H1 (cell line): ENCODE measurements at regions not wholly inside any gene's neighbourhood (a gene's known extent, or its start where the extent isn't known, plus 50 kb on each side); places are given as distances from the start of the nearest gene placed in this dataset.

ENCODE experiments used
- BRCA1 ChIP-seq: IDR thresholded peaks from 2 replicates; pipeline ENCODE4 v1.6.1; 2012; ENCODE audit warnings: low read depth, low read length, improper control_type of control experiment
- CHD2 ChIP-seq: IDR thresholded peaks from 2 replicates; pipeline ENCODE4 v1.6.1; 2012; ENCODE audit warnings: low read length, improper control_type of control experiment
- GABPA ChIP-seq: IDR thresholded peaks from 2 replicates; pipeline ENCODE4 v1.6.1; 2011; ENCODE audit warnings: mild to moderate bottlenecking, low read length, moderate library complexity, borderline replicate concordance; ENCODE audit not compliant: insufficient read depth
- KDM1A ChIP-seq: fragments of 200-600, 300-600 bp; sonication (generic); IDR thresholded peaks from 2 replicates; pipeline ENCODE4 v1.7.1; 2016; ENCODE audit warnings: mild to moderate bottlenecking, low read length, borderline replicate concordance
- NANOG ChIP-seq: IDR thresholded peaks from 2 replicates; pipeline ENCODE4 v1.6.1; 2011; ENCODE audit warnings: low read length, low read depth, mild to moderate bottlenecking, inconsistent platforms; ENCODE audit not compliant: insufficient read depth, poor library complexity, severe bottlenecking
- SAP30 ChIP-seq: fragments of 300-600 bp; sonication (generic); IDR thresholded peaks from 2 replicates; pipeline ENCODE4 v1.7.1; 2012; ENCODE audit warnings: low read length, moderate library complexity, mild to moderate bottlenecking, inconsistent platforms; ENCODE audit not compliant: insufficient read depth, insufficient replicate concordance
- SIN3A ChIP-seq, 2 experiments: IDR thresholded peaks in 1 of 2; conservative IDR thresholded peaks in 1 of 2; 2 replicates each; pipeline ENCODE4 v1.6.1; 2011 to 2012; ENCODE audit warnings: low read length in 2 of 2, improper control_type of control experiment in 1 of 2, low read depth in 1 of 2, mild to moderate bottlenecking in 1 of 2

- TF ChIP-seq NANOG (no peak), SAP30 (no peak), GABPA (no peak), KDM1A (no peak), BRCA1 (no peak), CHD2 (no peak), SIN3A (conservative IDR thresholded peaks at IDR 0.05 in 1 of 2, IDR thresholded peaks at IDR 0.05 in 1 of 2; ENCODE audit: low read depth in 1 of 2, low read length in 2 of 2) (no peak)
Measured at GRCh38 chr6:45787384-45787783, 228.3 kb downstream of the CLIC5 start (continued).
